ENCODE measurements at regions not wholly inside any gene's neighbourhood (a gene's known extent, or its start where the extent isn't known, plus 50 kb on each side); places are given as distances from the start of the nearest gene placed in this dataset.
"Not testable (repeated sequence)": the region's sequence is repeated elsewhere in the genome, so short reads cannot be mapped to it uniquely, and the experiment has no call there.

- no peak for DNase-seq
Measured at GRCh38 chr13:76331943-76332712, 554.1 kb downstream of the KCTD12 start.

GRCh38 chr13:76330761-76331160 is 555.4 kb downstream of the KCTD12 start:
- no peak for DNase-seq

GRCh38 chr13:76329866-76330580 is 556.2 kb downstream of the KCTD12 start:
- no peak for DNase-seq

GRCh38 chr13:76329004-76329403 is 557.2 kb downstream of the KCTD12 start:
- DNase-seq: no peak

GRCh38 chr13:76326343-76326742 is 559.9 kb downstream of the KCTD12 start:
- no peak for DNase-seq

GRCh38 chr13:76319921-76320320 is 566.3 kb downstream of the KCTD12 start:
- no peak for DNase-seq

GRCh38 chr13:76316998-76317527 is 569.1 kb downstream of the KCTD12 start:
- DNase-seq: no peak

GRCh38 chr13:76314495-76314894 is 571.7 kb downstream of the KCTD12 start:
- no peak for DNase-seq

GRCh38 chr13:76307142-76307541 is 579.1 kb downstream of the KCTD12 start:
- DNase-seq: no peak

GRCh38 chr13:76300688-76301087 is 585.5 kb downstream of the KCTD12 start:
- DNase-seq: no peak

GRCh38 chr13:76297331-76297730 is 588.9 kb downstream of the KCTD12 start:
- no peak for DNase-seq

- DNase-seq: no peak
Measured at GRCh38 chr13:76296751-76297150, 589.5 kb downstream of the KCTD12 start.

- DNase-seq: not testable (repeated sequence)
Measured at GRCh38 chr13:76295020-76295419, 591.2 kb downstream of the KCTD12 start.

GRCh38 chr13:76293751-76294150 is 592.5 kb downstream of the KCTD12 start:
- DNase-seq: no peak

GRCh38 chr13:76293346-76293745 is 592.9 kb downstream of the KCTD12 start:
- no peak for DNase-seq

GRCh38 chr13:76292726-76293125 is 593.5 kb downstream of the KCTD12 start:
- DNase-seq: no peak

GRCh38 chr13:76292031-76292430 is 594.2 kb downstream of the KCTD12 start:
- DNase-seq: no peak

- no peak for DNase-seq
Measured at GRCh38 chr13:76289558-76289957, 596.6 kb downstream of the KCTD12 start.

GRCh38 chr13:76286178-76286577 is 600.0 kb downstream of the KCTD12 start:
- no peak for DNase-seq

GRCh38 chr13:76285463-76285862 is 600.7 kb downstream of the KCTD12 start:
- no peak for DNase-seq

GRCh38 chr13:76279766-76280165 is 606.4 kb downstream of the KCTD12 start:
- DNase-seq: not testable (repeated sequence)

- DNase-seq: no peak
Measured at GRCh38 chr13:76271728-76272232, 614.4 kb downstream of the KCTD12 start.

- DNase-seq: not testable (repeated sequence)
Measured at GRCh38 chr13:76268307-76268706, 617.9 kb downstream of the KCTD12 start.

GRCh38 chr13:76267216-76267615 is 619.0 kb downstream of the KCTD12 start:
- no peak for DNase-seq

All from NCI-H774 (cell line).